SW 1271 (cell line): ENCODE measurements at regions not wholly inside any gene's neighbourhood (a gene's known extent, or its start where the extent isn't known, plus 50 kb on each side); places are given as distances from the start of the nearest gene placed in this dataset.
"Not testable (repeated sequence)": the region's sequence is repeated elsewhere in the genome, so short reads cannot be mapped to it uniquely, and the experiment has no call there.

Experiments used
- DNase-seq, 2 experiments: peaks; one replicate each; lab custom pipeline; 2025; lab: John Stamatoyannopoulos, UW

- no peak for DNase-seq
Observed at GRCh38 chr9:107841076-107841475, 351.5 kb upstream of the KLF4 start.

GRCh38 chr9:107839371-107839770 is 349.8 kb upstream of the KLF4 start:
- no peak for DNase-seq

GRCh38 chr9:107838766-107839165 is 349.2 kb upstream of the KLF4 start:
- DNase-seq, result no peak

GRCh38 chr9:107836300-107836699 is 346.7 kb upstream of the KLF4 start:
- DNase-seq, result no peak

GRCh38 chr9:107833295-107833694 is 343.7 kb upstream of the KLF4 start:
- DNase-seq, result no peak

- no peak for DNase-seq
Observed at GRCh38 chr9:107832871-107833270, 343.3 kb upstream of the KLF4 start.

- DNase-seq, result no peak
Observed at GRCh38 chr9:107830479-107830878, 340.9 kb upstream of the KLF4 start.

GRCh38 chr9:107827884-107828283 is 338.3 kb upstream of the KLF4 start:
- no peak for DNase-seq

GRCh38 chr9:107827304-107827703 is 337.7 kb upstream of the KLF4 start:
- DNase-seq, result no peak

- DNase-seq, result not testable (repeated sequence)
Observed at GRCh38 chr9:107826688-107826983, 337.1 kb upstream of the KLF4 start.

- no peak for DNase-seq
Observed at GRCh38 chr9:107824556-107824955, 335.0 kb upstream of the KLF4 start.

GRCh38 chr9:107819772-107820565 is 330.4 kb upstream of the KLF4 start:
- no peak for DNase-seq

- DNase-seq, result not testable (repeated sequence)
Observed at GRCh38 chr9:107818503-107818829, 328.9 kb upstream of the KLF4 start.

GRCh38 chr9:107817595-107818502 is 328.3 kb upstream of the KLF4 start:
- DNase-seq, result not testable (repeated sequence)

GRCh38 chr9:107816561-107817021 is 327.0 kb upstream of the KLF4 start:
- DNase-seq, result no peak

GRCh38 chr9:107815782-107816560 is 326.4 kb upstream of the KLF4 start:
- DNase-seq, result no peak

GRCh38 chr9:107813287-107813686 is 323.7 kb upstream of the KLF4 start:
- no peak for DNase-seq

- DNase-seq, result no peak
Observed at GRCh38 chr9:107810461-107810961, 320.9 kb upstream of the KLF4 start.

GRCh38 chr9:107809871-107810460 is 320.4 kb upstream of the KLF4 start:
- DNase-seq, result peak in 1 of 2 experiments; percentile 13

- DNase-seq, result no peak
Observed at GRCh38 chr9:107807183-107807582, 317.6 kb upstream of the KLF4 start.

- DNase-seq, result no peak
Observed at GRCh38 chr9:107805201-107805600, 315.6 kb upstream of the KLF4 start.

GRCh38 chr9:107794259-107794658 is 304.7 kb upstream of the KLF4 start:
- DNase-seq, result no peak
